Ureter (tissue), 1 donor: ENCODE measurements at regions not wholly inside any gene's neighbourhood (a gene's known extent, or its start where the extent isn't known, plus 50 kb on each side); places are given as distances from the start of the nearest gene placed in this dataset.

Experiments
- DNase-seq: peaks from one replicate; pipeline ENCODE4 v3.0.0-alpha.2; 2020; ENCODE audit warnings: low spot score
- donor health status: DM: yes; HTN: yes; CAD: no.

GRCh38 chr7:7051206-7051877 is 131.0 kb upstream of the C1GALT1 start:
- DNase-seq: no peak

- DNase-seq: no peak
Observed at GRCh38 chr7:7054252-7054830, 128.0 kb upstream of the C1GALT1 start.

GRCh38 chr7:7060828-7061599 is 121.3 kb upstream of the C1GALT1 start:
- no peak for DNase-seq

- DNase-seq: no peak
Observed at GRCh38 chr7:7077945-7078344, 104.4 kb upstream of the C1GALT1 start.

- DNase-seq: no peak
Observed at GRCh38 chr7:7080802-7081201, 101.5 kb upstream of the C1GALT1 start.

- DNase-seq: no peak
Observed at GRCh38 chr7:7090460-7090859, 91.9 kb upstream of the C1GALT1 start.

GRCh38 chr7:7098280-7098818 is 84.0 kb upstream of the C1GALT1 start:
- no peak for DNase-seq

GRCh38 chr7:7099584-7100014 is 82.7 kb upstream of the C1GALT1 start:
- peak; percentile 74 for DNase-seq

- DNase-seq: no peak
Observed at GRCh38 chr7:7100432-7100849, 81.9 kb upstream of the C1GALT1 start.

- no peak for DNase-seq
Observed at GRCh38 chr7:7102906-7103305, 79.4 kb upstream of the C1GALT1 start.

- no peak for DNase-seq
Observed at GRCh38 chr7:7103343-7104313, 78.7 kb upstream of the C1GALT1 start.

- DNase-seq: no peak
Observed at GRCh38 chr7:7104314-7104698, 78.0 kb upstream of the C1GALT1 start.

GRCh38 chr7:7104971-7105370 is 77.4 kb upstream of the C1GALT1 start:
- no peak for DNase-seq

- DNase-seq: no peak
Observed at GRCh38 chr7:7105800-7106582, 76.4 kb upstream of the C1GALT1 start.

- DNase-seq: no peak
Observed at GRCh38 chr7:7108931-7109330, 73.4 kb upstream of the C1GALT1 start.

GRCh38 chr7:7109934-7110333 is 72.4 kb upstream of the C1GALT1 start:
- no peak for DNase-seq

GRCh38 chr7:7110706-7111105 is 71.6 kb upstream of the C1GALT1 start:
- DNase-seq: no peak

GRCh38 chr7:7112868-7113267 is 69.5 kb upstream of the C1GALT1 start:
- no peak for DNase-seq

- DNase-seq: no peak
Observed at GRCh38 chr7:7114575-7115291, 67.6 kb upstream of the C1GALT1 start.

- no peak for DNase-seq
Observed at GRCh38 chr7:7117935-7118586, 64.3 kb upstream of the C1GALT1 start.
